ENCODE measurements at regions not wholly inside any gene's neighbourhood (a gene's known extent, or its start where the extent isn't known, plus 50 kb on each side); places are given as distances from the start of the nearest gene placed in this dataset.

- Histone ChIP-seq H3K4me1 (ENCODE audit: control insufficient read depth in 1 of 2, insufficient read depth in 2 of 2, low read length in 2 of 2) (no peaks in the 10 kb centered on the region), H4K20me1 (ENCODE audit: insufficient read depth) (no peaks in the 10 kb centered on the region), H3K9ac (ENCODE audit: low read length) (no peak overlapping the region), H3K36me3 (ENCODE audit: control insufficient read depth in 1 of 2, insufficient read depth in 2 of 2, low read length in 2 of 2) (no peaks in the 10 kb centered on the region), H3K4me3 (replicated peaks in 1 of 2; ENCODE audit: low read depth in 1 of 2, low read length in 2 of 2) (no peak overlapping the region), H3K9me3 (ENCODE audit: control insufficient read depth in 1 of 2, insufficient read depth in 1 of 2, low read depth in 1 of 2, low read length in 2 of 2) (no peaks in the 10 kb centered on the region), H3K9me2 (ENCODE audit: insufficient read depth) (no peaks in the 10 kb centered on the region), H3K27ac (ENCODE audit: low read depth, low read length) (no peak overlapping the region), H3K79me2 (ENCODE audit: insufficient read depth, low read length) (no peaks in the 10 kb centered on the region), H3K4me2 (ENCODE audit: low read length) (no peak overlapping the region), H2AFZ (ENCODE audit: low read depth, low read length, poor library complexity, severe bottlenecking) (no peak overlapping the region), H3K27me3 (ENCODE audit: insufficient read depth, low read length) (no peaks in the 10 kb centered on the region)
- ChIA-PET RAD21 (ENCODE audit: low non-redundant PET in 1 of 2, low total read pairs in 2 of 2, uncharacterized antibody in 2 of 2, unreplicated experiment in 2 of 2) (no interaction called here), POLR2A (no interaction called here), CTCF (no interaction called here)
- intact Hi-C loops (cut with micrococcal nuclease) = no loop called here
- DNase-seq (ENCODE audit: low read depth, low spot score) (no peak), ATAC-seq (no peak)
- TF ChIP-seq POLR2AphosphoS5 (IDR thresholded peaks at IDR 0.05; ENCODE audit: low read depth, low read length) (no peak), CBX3 (IDR thresholded peaks at IDR 0.05; ENCODE audit: low read depth) (no peak), ZFX (IDR thresholded peaks at IDR 0.05) (no peak), CEBPB (IDR thresholded peaks at IDR 0.05; ENCODE audit: low read depth) (no peak), SP1 (IDR thresholded peaks at IDR 0.05; ENCODE audit: low read depth) (no peak), SIN3A (IDR thresholded peaks at IDR 0.05; ENCODE audit: low read depth) (no peak), FOSL1 (IDR thresholded peaks at IDR 0.05; ENCODE audit: low read depth) (no peak)
- TF ChIP-seq, protein P1, sequence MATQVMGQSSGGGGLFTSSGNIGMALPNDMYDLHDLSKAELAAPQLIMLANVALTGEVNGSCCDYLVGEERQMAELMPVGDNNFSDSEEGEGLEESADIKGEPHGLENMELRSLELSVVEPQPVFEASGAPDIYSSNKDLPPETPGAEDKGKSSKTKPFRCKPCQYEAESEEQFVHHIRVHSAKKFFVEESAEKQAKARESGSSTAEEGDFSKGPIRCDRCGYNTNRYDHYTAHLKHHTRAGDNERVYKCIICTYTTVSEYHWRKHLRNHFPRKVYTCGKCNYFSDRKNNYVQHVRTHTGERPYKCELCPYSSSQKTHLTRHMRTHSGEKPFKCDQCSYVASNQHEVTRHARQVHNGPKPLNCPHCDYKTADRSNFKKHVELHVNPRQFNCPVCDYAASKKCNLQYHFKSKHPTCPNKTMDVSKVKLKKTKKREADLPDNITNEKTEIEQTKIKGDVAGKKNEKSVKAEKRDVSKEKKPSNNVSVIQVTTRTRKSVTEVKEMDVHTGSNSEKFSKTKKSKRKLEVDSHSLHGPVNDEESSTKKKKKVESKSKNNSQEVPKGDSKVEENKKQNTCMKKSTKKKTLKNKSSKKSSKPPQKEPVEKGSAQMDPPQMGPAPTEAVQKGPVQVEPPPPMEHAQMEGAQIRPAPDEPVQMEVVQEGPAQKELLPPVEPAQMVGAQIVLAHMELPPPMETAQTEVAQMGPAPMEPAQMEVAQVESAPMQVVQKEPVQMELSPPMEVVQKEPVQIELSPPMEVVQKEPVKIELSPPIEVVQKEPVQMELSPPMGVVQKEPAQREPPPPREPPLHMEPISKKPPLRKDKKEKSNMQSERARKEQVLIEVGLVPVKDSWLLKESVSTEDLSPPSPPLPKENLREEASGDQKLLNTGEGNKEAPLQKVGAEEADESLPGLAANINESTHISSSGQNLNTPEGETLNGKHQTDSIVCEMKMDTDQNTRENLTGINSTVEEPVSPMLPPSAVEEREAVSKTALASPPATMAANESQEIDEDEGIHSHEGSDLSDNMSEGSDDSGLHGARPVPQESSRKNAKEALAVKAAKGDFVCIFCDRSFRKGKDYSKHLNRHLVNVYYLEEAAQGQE (IDR thresholded peaks at IDR 0.05; ENCODE audit: low read depth) = no peak
- BruUV-seq (replicated peaks) = no TSS peak
These were observed 53.6 kb upstream of the RBMS3 start for GRCh38 chr3:29227307-29227706.

Data from HCT116 (cell line).